ENCODE measurements at regions not wholly inside any gene's neighbourhood (a gene's known extent, or its start where the extent isn't known, plus 50 kb on each side); places are given as distances from the start of the nearest gene placed in this dataset.

DNA sequence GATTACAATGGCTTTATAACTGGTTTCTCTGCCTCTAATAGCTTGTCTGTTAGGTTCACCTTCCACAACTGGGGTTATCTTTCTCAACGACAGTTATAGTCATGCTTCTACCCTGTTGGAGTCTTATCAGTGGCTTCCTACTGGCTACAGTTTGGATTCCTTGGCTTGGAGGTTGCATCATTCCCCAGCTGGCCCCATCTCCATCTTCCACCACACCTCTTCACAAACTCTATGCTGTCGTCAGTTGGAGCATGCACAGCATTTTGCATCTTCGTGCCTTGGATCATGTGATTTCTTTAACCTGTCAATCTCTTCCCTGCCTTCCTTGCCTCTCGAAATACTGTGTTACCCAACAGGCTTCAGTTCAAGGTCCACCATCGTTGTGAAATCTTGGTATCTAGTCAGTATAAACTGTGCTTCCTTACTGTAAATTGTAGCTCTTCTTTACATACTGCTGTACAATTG, 316.3 kb upstream of the CXCR4 start (continued):
- TF ChIP-seq, protein P1, sequence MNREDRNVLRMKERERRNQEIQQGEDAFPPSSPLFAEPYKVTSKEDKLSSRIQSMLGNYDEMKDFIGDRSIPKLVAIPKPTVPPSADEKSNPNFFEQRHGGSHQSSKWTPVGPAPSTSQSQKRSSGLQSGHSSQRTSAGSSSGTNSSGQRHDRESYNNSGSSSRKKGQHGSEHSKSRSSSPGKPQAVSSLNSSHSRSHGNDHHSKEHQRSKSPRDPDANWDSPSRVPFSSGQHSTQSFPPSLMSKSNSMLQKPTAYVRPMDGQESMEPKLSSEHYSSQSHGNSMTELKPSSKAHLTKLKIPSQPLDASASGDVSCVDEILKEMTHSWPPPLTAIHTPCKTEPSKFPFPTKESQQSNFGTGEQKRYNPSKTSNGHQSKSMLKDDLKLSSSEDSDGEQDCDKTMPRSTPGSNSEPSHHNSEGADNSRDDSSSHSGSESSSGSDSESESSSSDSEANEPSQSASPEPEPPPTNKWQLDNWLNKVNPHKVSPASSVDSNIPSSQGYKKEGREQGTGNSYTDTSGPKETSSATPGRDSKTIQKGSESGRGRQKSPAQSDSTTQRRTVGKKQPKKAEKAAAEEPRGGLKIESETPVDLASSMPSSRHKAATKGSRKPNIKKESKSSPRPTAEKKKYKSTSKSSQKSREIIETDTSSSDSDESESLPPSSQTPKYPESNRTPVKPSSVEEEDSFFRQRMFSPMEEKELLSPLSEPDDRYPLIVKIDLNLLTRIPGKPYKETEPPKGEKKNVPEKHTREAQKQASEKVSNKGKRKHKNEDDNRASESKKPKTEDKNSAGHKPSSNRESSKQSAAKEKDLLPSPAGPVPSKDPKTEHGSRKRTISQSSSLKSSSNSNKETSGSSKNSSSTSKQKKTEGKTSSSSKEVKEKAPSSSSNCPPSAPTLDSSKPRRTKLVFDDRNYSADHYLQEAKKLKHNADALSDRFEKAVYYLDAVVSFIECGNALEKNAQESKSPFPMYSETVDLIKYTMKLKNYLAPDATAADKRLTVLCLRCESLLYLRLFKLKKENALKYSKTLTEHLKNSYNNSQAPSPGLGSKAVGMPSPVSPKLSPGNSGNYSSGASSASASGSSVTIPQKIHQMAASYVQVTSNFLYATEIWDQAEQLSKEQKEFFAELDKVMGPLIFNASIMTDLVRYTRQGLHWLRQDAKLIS (CRISPR knock-in tag; IDR thresholded peaks at IDR 0.05) = no peak
- TF ChIP-seq ZNF551 (CRISPR knock-in tag; IDR thresholded peaks at IDR 0.05) (no peak), ZNF766 (CRISPR knock-in tag; conservative IDR thresholded peaks at IDR 0.05) (peak; percentile 89), EP400 (IDR thresholded peaks at IDR 0.05) (no peak), FOXA1 (IDR thresholded peaks at IDR 0.05; ENCODE audit: borderline replicate concordance) (no peak), ZKSCAN8 (CRISPR knock-in tag; IDR thresholded peaks at IDR 0.05) (peak; percentile 56; the same call in 1 of the 2 replicates), MEIS2 (IDR thresholded peaks at IDR 0.05; ENCODE audit: partially characterized antibody) (peak; percentile 45), RFX5 (IDR thresholded peaks at IDR 0.05; ENCODE audit: low read depth, low read length) (no peak)
- TF ChIP-seq, protein P2, sequence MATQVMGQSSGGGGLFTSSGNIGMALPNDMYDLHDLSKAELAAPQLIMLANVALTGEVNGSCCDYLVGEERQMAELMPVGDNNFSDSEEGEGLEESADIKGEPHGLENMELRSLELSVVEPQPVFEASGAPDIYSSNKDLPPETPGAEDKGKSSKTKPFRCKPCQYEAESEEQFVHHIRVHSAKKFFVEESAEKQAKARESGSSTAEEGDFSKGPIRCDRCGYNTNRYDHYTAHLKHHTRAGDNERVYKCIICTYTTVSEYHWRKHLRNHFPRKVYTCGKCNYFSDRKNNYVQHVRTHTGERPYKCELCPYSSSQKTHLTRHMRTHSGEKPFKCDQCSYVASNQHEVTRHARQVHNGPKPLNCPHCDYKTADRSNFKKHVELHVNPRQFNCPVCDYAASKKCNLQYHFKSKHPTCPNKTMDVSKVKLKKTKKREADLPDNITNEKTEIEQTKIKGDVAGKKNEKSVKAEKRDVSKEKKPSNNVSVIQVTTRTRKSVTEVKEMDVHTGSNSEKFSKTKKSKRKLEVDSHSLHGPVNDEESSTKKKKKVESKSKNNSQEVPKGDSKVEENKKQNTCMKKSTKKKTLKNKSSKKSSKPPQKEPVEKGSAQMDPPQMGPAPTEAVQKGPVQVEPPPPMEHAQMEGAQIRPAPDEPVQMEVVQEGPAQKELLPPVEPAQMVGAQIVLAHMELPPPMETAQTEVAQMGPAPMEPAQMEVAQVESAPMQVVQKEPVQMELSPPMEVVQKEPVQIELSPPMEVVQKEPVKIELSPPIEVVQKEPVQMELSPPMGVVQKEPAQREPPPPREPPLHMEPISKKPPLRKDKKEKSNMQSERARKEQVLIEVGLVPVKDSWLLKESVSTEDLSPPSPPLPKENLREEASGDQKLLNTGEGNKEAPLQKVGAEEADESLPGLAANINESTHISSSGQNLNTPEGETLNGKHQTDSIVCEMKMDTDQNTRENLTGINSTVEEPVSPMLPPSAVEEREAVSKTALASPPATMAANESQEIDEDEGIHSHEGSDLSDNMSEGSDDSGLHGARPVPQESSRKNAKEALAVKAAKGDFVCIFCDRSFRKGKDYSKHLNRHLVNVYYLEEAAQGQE (IDR thresholded peaks at IDR 0.05; ENCODE audit: borderline replicate concordance) = no peak
- TF ChIP-seq, protein P2 (CRISPR knock-in tag; IDR thresholded peaks at IDR 0.05; ENCODE audit: low read depth) = no peak
